Renal cortical epithelial cell (primary cell): ENCODE measurements at regions not wholly inside any gene's neighbourhood (a gene's known extent, or its start where the extent isn't known, plus 50 kb on each side); places are given as distances from the start of the nearest gene placed in this dataset.

Source experiments
- DNase-seq: peaks from one replicate; pipeline ENCODE4 v3.0.0-alpha.2; 2011; ENCODE audit warnings: low read depth

DNA sequence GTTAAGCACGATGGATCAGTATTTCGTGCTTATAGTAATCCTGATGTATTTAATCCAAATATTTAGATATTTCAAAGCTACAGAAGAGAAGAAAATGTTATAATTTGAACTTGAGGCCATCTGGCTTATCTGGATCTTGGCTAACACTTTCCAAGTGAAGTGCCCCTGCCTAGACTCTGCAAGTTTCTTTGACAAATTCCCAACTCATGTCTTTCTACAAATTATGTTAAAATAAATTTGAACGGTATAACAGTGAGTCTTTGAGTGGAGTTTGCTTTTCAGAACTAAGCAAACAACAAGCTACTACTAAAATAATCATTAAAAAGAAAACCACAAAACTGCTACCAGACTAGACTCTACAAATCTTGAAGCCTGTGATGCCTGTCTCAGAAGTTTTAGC, 374.4 kb upstream of the PRICKLE1 start:
- peak; percentile 25 for DNase-seq

DNA sequence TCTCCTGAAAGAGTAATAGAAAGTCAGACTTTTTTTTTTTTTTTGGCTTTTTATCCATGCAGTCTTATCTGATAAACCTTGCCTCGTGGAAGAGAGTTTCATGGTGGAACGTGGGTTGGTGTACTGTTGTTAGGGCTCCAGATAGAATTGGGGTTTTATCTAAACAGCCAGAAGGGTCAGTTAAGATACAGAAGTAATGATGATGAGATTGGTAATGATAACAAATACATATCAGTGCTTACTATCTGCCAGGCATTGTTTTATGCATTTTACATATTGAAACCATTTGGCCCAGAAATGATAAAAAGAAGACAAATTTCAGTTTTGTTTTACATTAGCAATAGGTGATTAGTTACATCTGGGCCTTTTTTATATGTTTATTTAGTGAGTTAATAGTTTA, 372.8 kb upstream of the PRICKLE1 start:
- DNase-seq = no peak

DNA sequence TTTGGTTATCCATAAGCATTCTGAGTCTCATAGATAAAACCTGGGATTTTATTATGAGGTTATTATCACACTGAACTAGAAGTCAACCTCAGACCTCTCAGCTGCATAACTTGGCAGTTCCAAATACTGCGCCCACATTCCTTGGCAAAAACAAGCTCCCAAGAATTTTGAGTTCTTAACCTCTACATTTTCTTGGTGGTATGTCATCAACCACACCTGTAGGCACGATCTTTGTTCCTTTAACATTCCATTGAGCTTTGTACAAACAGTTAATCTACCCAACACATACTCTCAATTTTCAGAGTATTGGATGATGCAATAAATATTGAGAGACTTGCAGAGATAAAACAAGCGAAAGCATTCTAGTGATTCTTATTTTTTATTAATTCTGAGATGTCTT, 371.8 kb upstream of the PRICKLE1 start:
- peak; percentile 99 for DNase-seq

DNA sequence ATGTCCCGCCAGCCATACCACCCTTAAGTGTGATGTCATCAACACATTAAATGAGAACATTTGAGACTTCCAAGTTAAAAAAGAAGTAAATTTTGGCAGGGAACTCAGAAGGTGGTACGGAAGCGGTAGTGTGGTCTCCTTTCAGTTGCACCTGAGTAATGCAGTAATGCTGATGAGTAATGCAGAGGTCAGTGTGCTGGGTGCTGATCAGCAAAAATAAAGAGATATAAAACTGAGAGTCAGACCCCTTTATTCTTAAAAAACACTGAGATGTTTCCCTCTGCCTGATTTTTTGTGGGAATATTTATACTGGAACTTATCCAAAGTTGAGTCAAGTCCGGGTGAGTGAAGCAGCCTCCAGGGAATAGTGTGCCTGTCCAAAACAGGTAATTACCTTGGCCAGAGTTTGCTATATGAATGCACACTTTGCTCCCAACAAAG, 370.6 kb upstream of the PRICKLE1 start:
- DNase-seq = peak; percentile 93

DNA sequence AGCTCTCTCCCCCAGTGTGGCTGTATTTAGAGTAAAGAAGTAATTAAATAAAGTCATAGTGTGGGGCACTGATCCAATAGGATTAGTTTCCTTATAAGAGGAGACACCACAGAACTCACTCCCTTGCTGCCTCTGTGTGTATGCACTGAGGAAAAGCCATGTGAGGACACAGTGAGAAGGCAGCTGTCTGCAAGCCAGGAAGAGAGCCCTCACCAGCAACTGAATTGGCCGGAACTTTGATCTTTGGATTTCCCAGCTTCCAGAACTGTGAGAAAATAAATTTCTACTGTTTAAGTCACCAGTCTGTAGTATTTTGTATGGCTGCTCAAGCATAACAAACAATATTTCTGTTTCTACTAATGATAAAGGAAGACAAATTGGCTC, 368.7 kb upstream of the PRICKLE1 start:
- DNase-seq = peak; percentile 89

DNA sequence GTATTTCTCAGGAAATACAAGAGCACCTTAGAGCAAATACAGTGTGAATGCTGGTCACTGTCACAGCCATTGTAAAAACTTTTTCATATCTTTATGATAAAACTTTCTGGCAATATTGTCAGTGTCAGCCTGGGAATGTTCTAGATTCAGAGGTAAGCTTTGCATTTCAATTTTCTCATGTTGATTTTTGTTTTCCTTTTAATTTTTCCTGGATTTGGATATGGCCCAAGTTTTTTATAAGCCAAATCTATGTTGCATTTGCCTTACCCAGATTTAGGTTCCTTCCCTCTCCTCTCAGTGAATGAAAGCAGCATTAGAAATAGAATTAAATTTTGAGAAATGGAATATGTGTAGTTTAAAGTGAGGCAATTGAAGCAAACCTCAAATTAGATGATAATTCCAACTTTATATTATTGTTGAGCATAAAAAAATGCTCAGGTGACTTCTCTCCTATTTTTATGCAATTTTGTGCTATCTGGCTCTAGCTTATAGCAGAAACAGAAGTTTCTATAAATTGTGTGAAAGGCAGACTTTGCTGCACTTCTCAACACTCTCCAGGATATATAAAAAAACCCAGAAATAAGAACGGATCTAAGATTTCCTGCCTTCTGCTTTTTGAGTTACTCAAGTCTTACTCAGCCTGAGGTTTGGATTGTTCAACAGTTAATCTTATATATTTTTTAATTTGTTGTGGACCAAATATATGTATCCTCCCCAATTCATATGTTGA, 368.2 kb upstream of the PRICKLE1 start:
- no peak for DNase-seq

DNA sequence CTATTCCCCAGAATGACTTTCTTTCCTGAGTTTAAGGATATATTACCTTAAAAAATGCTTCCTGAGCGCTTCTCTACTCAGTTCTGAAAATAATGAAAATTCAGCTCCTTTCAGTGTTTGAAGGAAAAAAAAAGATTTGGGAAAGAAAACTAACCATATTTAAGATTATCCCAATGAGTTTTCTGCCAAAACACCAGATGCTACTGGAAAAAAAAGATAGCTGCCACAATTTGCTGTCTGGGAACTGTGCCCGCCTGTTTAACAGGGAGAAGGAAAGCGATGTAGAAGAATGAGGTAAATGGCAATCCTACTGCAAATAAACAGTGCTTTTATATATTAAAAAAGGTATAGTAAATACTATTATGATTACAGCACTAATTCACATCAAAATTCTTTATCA, 367.6 kb upstream of the PRICKLE1 start:
- DNase-seq = no peak

DNA sequence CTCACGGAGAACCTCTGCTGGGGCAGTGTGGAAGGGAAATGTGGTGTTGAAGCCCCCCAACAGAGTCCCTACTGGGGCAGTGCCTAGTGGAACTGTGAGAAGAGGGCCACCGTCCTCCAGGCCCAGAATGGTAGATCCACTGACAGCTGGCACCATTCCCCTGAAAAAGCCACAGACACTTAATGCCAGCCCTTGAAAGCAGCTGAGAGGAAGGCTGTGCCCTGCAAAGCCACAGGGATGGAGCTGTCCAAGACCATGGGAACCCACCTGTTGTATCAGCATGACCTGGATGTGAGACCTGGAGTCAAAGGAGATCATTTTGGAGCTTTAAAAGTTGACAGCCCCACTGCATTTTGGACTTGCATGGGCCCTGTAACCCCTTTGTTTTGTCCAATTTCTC, 363.5 kb upstream of the PRICKLE1 start:
- DNase-seq = no peak

DNA sequence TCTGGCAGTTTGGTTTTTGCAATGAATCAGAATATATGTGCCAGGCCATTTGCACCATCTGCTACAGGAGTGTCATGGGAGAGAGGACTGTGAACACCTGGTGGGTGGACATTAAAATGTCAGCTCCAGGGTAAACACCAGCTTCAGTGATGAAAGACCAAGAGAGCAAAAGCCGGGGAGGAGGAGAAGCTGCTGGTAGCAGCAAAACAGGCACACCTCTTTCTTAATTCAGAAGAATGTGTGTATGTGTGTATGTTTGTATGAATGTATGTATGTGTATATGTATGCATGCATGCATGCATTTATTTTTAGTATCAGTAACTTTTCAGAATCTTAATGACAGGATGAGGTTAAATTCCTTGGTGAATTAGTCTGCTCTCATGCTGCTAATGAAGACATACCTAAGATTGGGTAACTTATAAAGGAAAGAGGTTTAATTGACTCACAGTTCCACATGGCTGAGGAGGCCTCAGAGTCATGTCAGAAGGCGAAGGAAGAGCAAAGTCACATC, 357.4 kb upstream of the PRICKLE1 start:
- DNase-seq = no peak

DNA sequence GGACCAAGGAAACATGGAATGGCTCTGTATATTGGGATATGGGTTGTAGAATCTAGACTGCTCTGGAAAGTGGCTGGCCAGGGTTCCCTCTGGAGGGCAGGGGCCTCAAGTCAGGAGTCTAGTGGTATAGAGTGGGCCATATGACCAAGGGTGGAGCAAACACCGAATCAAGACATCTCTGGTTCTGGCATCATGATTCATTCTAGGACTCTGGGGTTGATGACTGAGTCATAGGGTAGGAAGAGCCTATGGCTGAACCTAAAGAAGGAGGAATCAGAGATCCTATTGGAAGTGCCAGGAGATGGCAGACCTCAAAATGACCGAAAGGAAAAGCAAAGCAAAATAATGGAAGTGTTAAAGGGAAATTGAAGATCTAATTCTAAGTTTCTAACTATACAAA, 356.4 kb upstream of the PRICKLE1 start:
- DNase-seq = no peak

DNA sequence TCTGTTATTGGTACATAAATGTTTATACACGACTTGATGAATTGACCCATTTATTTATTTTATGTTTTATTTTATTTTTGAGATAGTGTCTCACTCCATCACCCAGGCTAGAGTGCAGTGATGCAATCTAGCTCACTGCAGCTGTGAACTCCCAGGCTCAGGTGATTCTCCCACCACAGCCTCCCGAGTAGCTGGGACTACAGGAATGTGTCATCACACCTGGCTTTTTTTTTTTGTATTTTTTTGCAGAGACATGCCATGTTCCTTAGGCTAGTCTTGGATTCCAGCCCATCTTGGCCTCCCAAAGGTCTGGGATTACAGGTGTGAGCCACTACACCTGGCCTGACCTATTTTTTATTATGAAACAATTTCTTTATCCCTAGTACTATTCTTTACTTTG, 355.0 kb upstream of the PRICKLE1 start:
- DNase-seq = no peak

DNA sequence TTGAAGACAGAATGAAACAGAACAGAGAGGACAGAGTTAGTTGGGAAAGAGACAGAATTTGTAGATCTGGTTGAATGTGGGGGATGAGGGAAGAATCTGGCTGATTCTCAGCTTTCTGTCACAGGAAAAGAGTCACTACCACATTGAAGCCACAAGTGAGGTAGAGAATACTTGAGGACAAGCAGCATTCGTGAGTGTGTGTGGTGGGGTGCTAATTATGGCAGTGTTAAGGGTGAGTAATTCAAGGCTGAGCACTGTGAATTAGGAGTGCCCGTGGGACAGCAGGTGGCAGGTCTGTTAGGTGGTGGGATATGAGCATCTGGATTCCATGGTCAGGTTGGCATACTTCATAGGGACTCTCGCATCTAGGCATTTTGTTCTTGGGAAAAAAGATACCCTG, 347.4 kb upstream of the PRICKLE1 start:
- DNase-seq = no peak

DNA sequence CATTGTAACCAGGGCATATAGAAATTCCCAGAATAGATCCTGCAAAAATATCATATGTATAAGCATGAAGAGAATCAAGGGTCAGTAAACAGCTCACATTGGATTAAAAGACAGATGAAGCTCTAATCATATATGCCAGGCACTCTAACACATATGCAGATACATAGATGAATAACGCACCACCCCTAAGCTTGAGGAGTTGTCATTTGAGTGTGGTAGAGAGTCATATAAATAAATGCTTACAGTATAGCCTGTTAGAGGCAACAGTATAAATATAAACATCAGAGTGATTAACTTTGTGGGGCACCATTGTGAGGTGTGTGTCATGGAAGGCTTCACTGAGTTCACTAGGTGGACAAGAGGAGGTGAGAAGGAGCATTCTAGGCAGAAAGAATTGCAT, 346.7 kb upstream of the PRICKLE1 start:
- no peak for DNase-seq

DNA sequence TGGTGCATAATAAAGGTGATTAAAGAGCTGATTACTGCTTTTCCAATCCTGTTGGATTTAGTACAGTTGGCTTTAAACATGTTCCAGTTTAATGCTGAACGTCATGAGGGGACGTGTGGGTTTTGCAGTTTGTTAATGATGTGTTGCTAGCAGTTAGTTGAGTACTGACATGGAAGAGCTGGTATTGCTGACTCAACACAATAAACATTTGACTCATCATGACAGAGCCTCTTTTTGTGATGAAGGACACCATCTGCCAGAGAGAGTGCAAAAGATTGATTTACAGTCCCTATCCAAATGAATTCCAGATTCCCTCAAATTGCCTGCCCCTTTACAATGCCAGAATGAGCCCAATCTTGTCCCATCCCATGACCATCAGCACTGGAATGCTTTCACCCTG, 346.2 kb upstream of the PRICKLE1 start:
- peak; percentile 72 for DNase-seq

DNA sequence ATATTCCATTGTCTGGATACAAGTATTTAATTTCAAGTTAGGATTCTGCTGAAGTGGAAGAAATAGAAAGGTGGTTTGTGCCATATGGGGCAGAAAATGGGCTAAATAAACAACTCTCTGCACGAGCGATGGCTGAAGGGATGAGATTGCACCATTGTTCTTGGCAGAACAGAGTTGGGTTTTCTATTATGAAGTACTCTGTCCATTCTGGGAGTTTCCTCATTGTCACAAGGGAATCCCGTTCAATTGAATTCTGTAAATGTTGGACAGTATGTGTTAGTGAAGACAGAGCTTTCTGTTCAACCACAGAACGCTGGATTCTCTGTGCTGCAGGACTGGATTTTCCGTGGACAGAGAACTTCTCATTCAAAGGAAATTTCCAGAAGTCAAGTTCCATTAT, 345.5 kb upstream of the PRICKLE1 start:
- no peak for DNase-seq

DNA sequence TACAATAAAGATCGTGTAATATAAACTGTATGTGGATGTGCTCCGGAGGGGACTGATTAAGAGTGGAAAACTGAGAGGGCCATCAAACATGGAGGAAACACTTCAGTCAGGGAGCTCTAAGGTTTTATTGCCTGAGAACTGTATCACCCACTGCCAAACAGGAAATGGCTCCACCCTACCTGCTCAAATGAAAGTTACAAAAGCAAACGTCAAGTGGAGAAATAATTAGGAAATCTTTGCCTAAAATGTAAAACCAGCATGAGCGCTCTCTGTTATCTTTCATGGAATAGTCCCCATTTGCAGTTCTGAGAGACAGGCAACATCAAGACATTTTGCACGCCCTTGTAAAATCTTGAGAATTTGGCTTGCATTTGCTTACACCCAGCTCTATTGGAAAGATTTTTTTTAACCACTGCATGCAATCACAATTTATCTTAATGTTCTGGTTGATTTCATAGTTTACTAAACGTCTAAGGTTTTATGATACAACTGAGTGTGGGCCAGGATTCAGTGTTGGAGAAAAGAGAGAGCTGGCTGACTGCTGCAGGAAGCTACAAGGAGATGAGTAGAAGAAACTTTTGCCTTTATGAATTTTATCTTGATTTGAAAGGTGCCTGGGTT, 344.0 kb upstream of the PRICKLE1 start:
- no peak for DNase-seq

DNA sequence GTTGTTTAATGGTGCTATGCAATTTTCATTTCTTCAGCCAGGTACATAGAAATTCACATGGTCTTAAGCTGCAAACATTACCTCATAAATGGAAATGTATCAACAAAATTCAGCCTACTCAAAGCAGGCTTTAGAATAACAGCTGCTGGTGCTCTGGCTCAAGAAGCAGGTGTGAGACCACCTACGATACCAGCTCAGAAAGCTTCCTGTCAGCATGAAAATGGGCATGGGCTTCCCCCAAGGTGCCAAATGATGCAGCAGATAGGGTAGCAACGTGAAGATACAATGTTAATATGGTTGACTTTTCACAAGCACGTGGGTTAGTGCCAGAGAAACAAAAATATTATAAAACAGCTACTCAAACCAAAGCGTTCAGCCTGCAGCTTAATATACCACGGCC, 343.4 kb upstream of the PRICKLE1 start:
- DNase-seq = no peak

DNA sequence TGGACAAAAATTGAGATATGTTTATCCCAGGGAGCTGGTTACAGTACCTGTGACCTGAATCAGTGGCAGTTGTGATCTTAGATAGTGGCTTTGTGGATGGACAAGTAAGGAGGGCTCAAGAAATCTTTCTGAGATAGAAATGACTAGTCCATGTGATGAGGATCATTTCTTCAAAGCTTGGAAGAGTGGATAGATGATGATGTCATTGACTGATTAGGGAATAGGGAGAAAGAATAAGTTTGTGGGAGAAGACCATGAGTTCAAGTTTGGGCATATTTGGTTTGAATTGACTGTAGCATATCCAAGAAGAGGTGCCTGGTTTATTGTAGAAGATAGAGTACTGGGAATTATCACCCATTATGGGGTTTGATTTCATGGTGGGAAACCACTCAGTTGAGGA, 336.7 kb upstream of the PRICKLE1 start:
- DNase-seq = no peak

DNA sequence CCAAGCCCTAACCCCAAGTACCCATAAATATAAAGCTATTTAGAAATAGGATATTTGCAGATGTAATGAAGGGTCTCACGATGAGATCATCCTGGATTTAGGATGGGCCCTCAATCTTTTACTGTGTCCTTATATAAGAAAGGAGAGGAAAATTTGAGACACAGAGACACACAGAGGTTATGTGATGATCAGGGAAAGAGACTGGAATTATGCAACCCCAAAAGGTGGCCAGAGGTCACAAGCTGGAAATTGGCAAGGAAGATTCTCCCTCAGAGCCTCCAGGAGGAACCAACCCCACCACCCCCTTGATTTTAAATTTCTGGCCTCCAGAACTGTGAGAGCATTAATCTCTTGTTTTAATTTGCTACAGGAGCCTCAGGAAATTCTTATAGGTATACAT, 334.9 kb upstream of the PRICKLE1 start:
- no peak for DNase-seq

DNA sequence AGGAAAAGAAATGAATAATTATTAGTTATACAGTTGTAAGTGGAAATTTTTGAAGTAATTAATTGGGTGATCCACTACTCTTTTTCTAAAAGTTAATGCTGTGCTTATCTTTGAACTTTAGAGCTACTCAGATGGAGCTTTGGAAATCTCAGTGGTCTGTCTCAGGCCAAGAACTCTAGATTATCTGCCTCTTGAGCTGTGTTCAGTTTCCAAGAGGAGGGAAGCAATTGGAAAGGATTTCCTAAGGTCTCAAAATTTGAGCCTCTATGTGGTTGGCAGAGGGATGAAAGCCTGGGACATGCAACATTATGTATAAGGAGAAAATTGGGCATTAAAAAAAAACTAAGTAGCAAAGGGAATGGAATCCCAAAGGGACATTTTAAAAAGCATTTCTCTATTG, 334.0 kb upstream of the PRICKLE1 start:
- no peak for DNase-seq

DNA sequence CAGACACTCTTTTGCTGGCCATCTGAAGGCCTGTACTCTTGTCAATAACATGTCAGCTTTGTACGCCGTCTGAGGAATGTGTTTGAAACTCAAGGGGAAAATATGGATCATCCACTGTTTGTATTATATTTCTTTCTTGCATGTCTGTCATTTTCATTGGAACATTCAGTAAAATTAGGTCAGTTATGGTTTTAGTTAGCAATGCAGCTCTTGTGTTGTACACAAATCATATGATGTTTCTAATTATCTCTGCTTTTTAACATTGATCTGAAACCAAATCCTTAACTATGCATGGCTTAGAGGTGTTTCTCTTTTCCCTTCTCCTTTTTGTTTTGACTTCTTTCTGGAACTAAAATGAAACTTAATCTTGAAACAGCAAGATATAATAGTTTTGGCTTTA, 333.6 kb upstream of the PRICKLE1 start:
- DNase-seq = no peak

DNA sequence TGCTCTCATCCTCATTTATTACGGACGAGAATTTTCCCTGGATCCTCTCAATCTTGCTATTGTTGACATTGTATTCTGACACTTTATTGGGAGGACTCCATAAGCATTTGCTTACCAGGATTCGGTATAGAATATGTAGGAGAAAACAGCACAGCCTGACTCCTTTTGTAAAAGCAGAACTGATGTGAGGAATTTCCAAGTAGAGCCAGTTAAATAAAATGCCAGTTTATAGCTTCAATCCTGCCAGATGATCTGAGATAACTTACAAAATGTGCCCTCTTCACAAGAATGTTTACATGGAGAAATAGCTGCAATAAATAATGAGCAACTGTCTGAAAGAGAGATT, 332.9 kb upstream of the PRICKLE1 start:
- DNase-seq = no peak

DNA sequence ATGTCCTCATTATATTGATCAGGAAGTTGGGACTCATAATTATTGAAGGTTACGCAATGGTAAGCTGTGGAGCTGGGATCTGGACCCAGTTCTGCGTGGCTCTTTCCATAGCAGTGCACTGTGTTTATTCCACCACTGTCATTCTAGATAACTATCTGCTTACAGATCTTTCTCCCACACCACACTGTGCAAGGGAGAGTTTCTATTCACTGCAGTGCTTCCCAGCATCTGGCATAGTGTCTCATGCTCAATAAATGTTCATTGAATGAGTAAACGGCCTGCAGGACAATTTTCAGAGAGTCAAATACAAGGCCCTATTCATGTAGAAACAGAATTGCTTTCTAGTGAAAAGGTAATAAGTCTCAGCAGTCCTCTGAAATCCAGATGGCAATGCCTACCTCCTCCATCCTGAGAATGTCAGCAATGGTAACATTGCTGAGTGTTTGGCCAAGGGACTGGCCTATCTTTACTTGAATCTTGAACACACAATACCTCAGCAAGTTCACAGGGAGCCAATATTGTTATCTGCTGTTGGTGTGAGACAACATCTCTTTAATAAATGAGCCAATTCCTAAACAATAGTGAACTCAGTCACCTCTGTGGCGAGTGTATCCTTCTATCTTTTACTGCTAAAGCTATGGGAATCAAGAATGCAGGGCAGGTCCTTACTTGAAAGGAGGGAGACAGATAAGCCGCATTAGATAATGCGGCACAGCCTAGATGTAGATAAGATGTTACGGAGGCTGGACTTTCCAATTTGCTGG, 332.4 kb upstream of the PRICKLE1 start:
- peak; percentile 47 for DNase-seq
